OCI-LY7 (cell line): ENCODE measurements at regions not wholly inside any gene's neighbourhood (a gene's known extent, or its start where the extent isn't known, plus 50 kb on each side); places are given as distances from the start of the nearest gene placed in this dataset.

Experiments used
- BruUV-seq: library from RNA; stranded (reverse); fragments of 400-500 nt; replicated peaks from 2 replicates; lab custom pipeline; 2021; lab: Mats Ljungman, UMichigan
- CTCF ChIA-PET: fragments of 300-600 bp; sonication (Branson Sonifier 250); formaldehyde crosslinking; loops from one replicate; lab custom pipeline; 2022; ENCODE audit warnings: antibody characterized with exemption; ENCODE audit not compliant: unreplicated experiment; lab: Charles Lee
- POLR2A ChIA-PET: fragments of 300-600 bp; sonication (Branson Sonifier 250); formaldehyde crosslinking; loops from one replicate; lab custom pipeline; 2022; ENCODE audit warnings: antibody characterized with exemption; lab: Charles Lee
- DNase-seq: peaks from one replicate; pipeline ENCODE4 v3.0.0-alpha.2; 2015; ENCODE audit warnings: low spot score
- H2AFZ ChIP-seq: fragments of 200-600 bp; sonication (generic), shearing (Covaris generic); 2 replicates; pipeline ENCODE4 v1.6.1; 2014; ENCODE audit warnings: mild to moderate bottlenecking, antibody characterized with exemption, low read length, moderate library complexity
- H3K27ac ChIP-seq: fragments of 200-600 bp; sonication (generic); 2 replicates; pipeline ENCODE4 v1.5.1; 2014; ENCODE audit warnings: mixed run types, low read depth, mild to moderate bottlenecking, moderate library complexity, low read length, inconsistent platforms; ENCODE audit not compliant: poor library complexity, severe bottlenecking
- H3K36me3 ChIP-seq: fragments of 200-600 bp; sonication (generic); 2 replicates; pipeline ENCODE4 v1.6.1; 2014; ENCODE audit warnings: mild to moderate bottlenecking, antibody characterized with exemption, low read length, moderate library complexity, mixed read lengths; ENCODE audit not compliant: insufficient read depth
- H3K4me1 ChIP-seq: fragments of 200-600 bp; sonication (generic); 2 replicates; pipeline ENCODE4 v1.5.1; 2014; ENCODE audit warnings: mild to moderate bottlenecking, low read length; ENCODE audit not compliant: insufficient read depth, poor library complexity, severe bottlenecking
- H3K4me2 ChIP-seq: fragments of 200-600 bp; sonication (generic); 2 replicates; pipeline ENCODE4 v1.6.1; 2014; ENCODE audit warnings: mild to moderate bottlenecking, low read length
- H3K4me3 ChIP-seq: fragments of 200-600 bp; sonication (generic); 2 replicates; pipeline ENCODE4 v1.5.1; 2014; ENCODE audit warnings: mild to moderate bottlenecking, low read depth, low read length; ENCODE audit not compliant: poor library complexity, severe bottlenecking
- H3K79me2 ChIP-seq: fragments of 200-600 bp; sonication (generic); 2 replicates; pipeline ENCODE4 v1.6.1; 2016; ENCODE audit warnings: low read depth, mild to moderate bottlenecking, low read length, moderate library complexity, mixed read lengths; ENCODE audit not compliant: insufficient read depth
- H3K9me2 ChIP-seq: fragments of 200-600 bp; sonication (generic); 2 replicates; pipeline ENCODE4 v1.6.1; 2016; ENCODE audit warnings: mild to moderate bottlenecking, low read length, mixed read lengths; ENCODE audit not compliant: insufficient read depth
- H3K9me3 ChIP-seq: fragments of 200-600 bp; sonication (generic); 2 replicates; pipeline ENCODE4 v1.6.1; 2014; ENCODE audit warnings: mild to moderate bottlenecking, mixed run types, low read length, mixed read lengths
- H4K20me1 ChIP-seq: fragments of 200-600 bp; sonication (generic); 2 replicates; pipeline ENCODE4 v1.6.1; 2014; ENCODE audit warnings: mild to moderate bottlenecking, antibody characterized with exemption, low read length, moderate library complexity, mixed read lengths; ENCODE audit not compliant: insufficient read depth
- EZH2phosphoT487 ChIP-seq: fragments of 200-600 bp; sonication (generic); IDR thresholded peaks from 2 replicates; pipeline ENCODE4 v1.6.1; 2018; ENCODE audit warnings: low read depth, borderline replicate concordance, mild to moderate bottlenecking, mixed run types, antibody characterized with exemption, low read length, moderate library complexity, mixed read lengths
- intact Hi-C: fragments of 100-400 bp; cut with micrococcal nuclease; formaldehyde crosslinking; loops from one replicate; pipeline ENCODE4 v1.10.0; 2022; ENCODE audit not compliant: unreplicated experiment
- TF ChIP-seq, protein P1 (sequence below): fragments of 200-600 bp; sonication (generic); conservative IDR thresholded peaks from 2 replicates; pipeline ENCODE4 v1.5.1; 2014; ENCODE audit warnings: mild to moderate bottlenecking, antibody characterized with exemption, low read length, moderate library complexity, mixed read lengths

GRCh38 chr12:115763982-115764621 is 513.4 kb downstream of the MED13L start:
- ChIA-PET POLR2A (no interaction called here), CTCF (no interaction called here)
- no peak overlapping the region for H3K27ac ChIP-seq
- DNase-seq: no peak
- H4K20me1 ChIP-seq: no peaks in the 10 kb centered on the region
- H3K36me3 ChIP-seq: no peaks in the 10 kb centered on the region
- TF ChIP-seq, protein P1, sequence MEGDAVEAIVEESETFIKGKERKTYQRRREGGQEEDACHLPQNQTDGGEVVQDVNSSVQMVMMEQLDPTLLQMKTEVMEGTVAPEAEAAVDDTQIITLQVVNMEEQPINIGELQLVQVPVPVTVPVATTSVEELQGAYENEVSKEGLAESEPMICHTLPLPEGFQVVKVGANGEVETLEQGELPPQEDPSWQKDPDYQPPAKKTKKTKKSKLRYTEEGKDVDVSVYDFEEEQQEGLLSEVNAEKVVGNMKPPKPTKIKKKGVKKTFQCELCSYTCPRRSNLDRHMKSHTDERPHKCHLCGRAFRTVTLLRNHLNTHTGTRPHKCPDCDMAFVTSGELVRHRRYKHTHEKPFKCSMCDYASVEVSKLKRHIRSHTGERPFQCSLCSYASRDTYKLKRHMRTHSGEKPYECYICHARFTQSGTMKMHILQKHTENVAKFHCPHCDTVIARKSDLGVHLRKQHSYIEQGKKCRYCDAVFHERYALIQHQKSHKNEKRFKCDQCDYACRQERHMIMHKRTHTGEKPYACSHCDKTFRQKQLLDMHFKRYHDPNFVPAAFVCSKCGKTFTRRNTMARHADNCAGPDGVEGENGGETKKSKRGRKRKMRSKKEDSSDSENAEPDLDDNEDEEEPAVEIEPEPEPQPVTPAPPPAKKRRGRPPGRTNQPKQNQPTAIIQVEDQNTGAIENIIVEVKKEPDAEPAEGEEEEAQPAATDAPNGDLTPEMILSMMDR: no peak
- TF ChIP-seq EZH2phosphoT487: no peak
- no peaks in the 10 kb centered on the region for H3K9me2 ChIP-seq
- no peaks in the 10 kb centered on the region for H3K9me3 ChIP-seq
- intact Hi-C loops: no loop called here
- no peak overlapping the region for H3K4me2 ChIP-seq
- BruUV-seq: no TSS peak
- no peak overlapping the region for H3K4me3 ChIP-seq
- no peaks in the 10 kb centered on the region for H3K4me1 ChIP-seq
- H2AFZ ChIP-seq: no peak overlapping the region
- no peaks in the 10 kb centered on the region for H3K79me2 ChIP-seq

- POLR2A ChIA-PET: no interaction called here
- H3K9me3 ChIP-seq: no peaks in the 10 kb centered on the region
- CTCF ChIA-PET: interaction anchor here (0.6 kb wide), 1 partner anchor 308 kb away, joined by 3 read pairs; no protein-coding TSS in a partner anchor
Measured at GRCh38 chr12:115763376-115763775, 514.1 kb downstream of the MED13L start.

GRCh38 chr12:115762936-115763335 is 514.6 kb downstream of the MED13L start:
- CTCF ChIA-PET: interaction anchor here (0.6 kb wide), 1 partner anchor 307 kb away, joined by 3 read pairs; no protein-coding TSS in a partner anchor
- POLR2A ChIA-PET: no interaction called here
- Histone ChIP-seq H3K27ac (no peak overlapping the region), H3K4me2 (no peak overlapping the region), H3K4me3 (no peak overlapping the region), H3K9me2 (no peaks in the 10 kb centered on the region), H4K20me1 (no peaks in the 10 kb centered on the region), H3K4me1 (no peaks in the 10 kb centered on the region), H3K79me2 (no peaks in the 10 kb centered on the region), H3K9me3 (no peaks in the 10 kb centered on the region), H3K36me3 (no peaks in the 10 kb centered on the region), H2AFZ (no peak overlapping the region)
- intact Hi-C loops: no loop called here
- no peak for DNase-seq
- no peak for TF ChIP-seq EZH2phosphoT487
- TF ChIP-seq, protein P1: no peak
- no TSS peak for BruUV-seq

More at GRCh38 chr12:115763376-115763775, 514.1 kb downstream of the MED13L start:
- no peak for DNase-seq
- Histone ChIP-seq H3K4me3 (no peak overlapping the region), H3K79me2 (no peaks in the 10 kb centered on the region), H2AFZ (no peak overlapping the region), H3K9me2 (no peaks in the 10 kb centered on the region), H3K36me3 (no peaks in the 10 kb centered on the region), H4K20me1 (no peaks in the 10 kb centered on the region), H3K4me1 (no peaks in the 10 kb centered on the region), H3K4me2 (no peak overlapping the region), H3K27ac (no peak overlapping the region)
- intact Hi-C loops: no loop called here
- BruUV-seq: no TSS peak
- no peak for TF ChIP-seq EZH2phosphoT487
- TF ChIP-seq, protein P1: no peak
